NCI-H1417 (cell line): ENCODE measurements at regions not wholly inside any gene's neighbourhood (a gene's known extent, or its start where the extent isn't known, plus 50 kb on each side); places are given as distances from the start of the nearest gene placed in this dataset.
A peak's percentile ranks its signal among the peaks of the same experiment; 100 is the strongest.

Experiments used
- DNase-seq, 3 experiments: peaks; one replicate each; lab custom pipeline; 2025; lab: John Stamatoyannopoulos, UW

- no peak for DNase-seq
Observed at GRCh38 chr7:117972606-117973005, 99.4 kb upstream of the CTTNBP2 start.

- DNase-seq: no peak
Observed at GRCh38 chr7:117973975-117974374, 100.7 kb upstream of the CTTNBP2 start.

- DNase-seq: no peak
Observed at GRCh38 chr7:117974891-117975290, 101.7 kb upstream of the CTTNBP2 start.

GRCh38 chr7:117975476-117975875, 102.2 kb upstream of the CTTNBP2 start:
- DNase-seq: no peak

- no peak for DNase-seq
Observed at GRCh38 chr7:117979954-117980497, 106.8 kb upstream of the CTTNBP2 start.

- DNase-seq: peak in 1 of 3 experiments; percentile 55
Observed at GRCh38 chr7:117982071-117983055, 109.1 kb upstream of the CTTNBP2 start.

- DNase-seq: no peak
Observed at GRCh38 chr7:117986645-117987269, 113.5 kb upstream of the CTTNBP2 start.

GRCh38 chr7:117990834-117991233, 117.6 kb upstream of the CTTNBP2 start:
- DNase-seq: no peak

GRCh38 chr7:117992635-117993376, 119.6 kb upstream of the CTTNBP2 start:
- DNase-seq: no peak

- peak; percentile 28 to 70 (median 31) for DNase-seq
Observed at GRCh38 chr7:117993377-117994003, 120.2 kb upstream of the CTTNBP2 start.

- no peak for DNase-seq
Observed at GRCh38 chr7:117995850-117996650, 122.8 kb upstream of the CTTNBP2 start.

GRCh38 chr7:117997862-117998825, 124.9 kb upstream of the CTTNBP2 start:
- no peak for DNase-seq

- DNase-seq: no peak
Observed at GRCh38 chr7:118000480-118001202, 127.4 kb upstream of the CTTNBP2 start.

- no peak for DNase-seq
Observed at GRCh38 chr7:118003476-118003875, 130.2 kb upstream of the CTTNBP2 start.

- peak in 1 of 3 experiments; percentile 48 for DNase-seq
Observed at GRCh38 chr7:118005026-118005425, 131.8 kb upstream of the CTTNBP2 start.

- DNase-seq: no peak
Observed at GRCh38 chr7:118006979-118007378, 133.7 kb upstream of the CTTNBP2 start.

GRCh38 chr7:118009419-118009818, 136.2 kb upstream of the CTTNBP2 start:
- no peak for DNase-seq

GRCh38 chr7:118011652-118012051, 138.4 kb upstream of the CTTNBP2 start:
- DNase-seq: no peak
